Effector memory CD4-positive, alpha-beta T cell (primary cell): ENCODE measurements at regions not wholly inside any gene's neighbourhood (a gene's known extent, or its start where the extent isn't known, plus 50 kb on each side); places are given as distances from the start of the nearest gene placed in this dataset.

Experiments used
- DNase-seq, 3 donors: peaks; one replicate each; pipeline ENCODE4 v3.0.0-alpha.2; 2020
- H3K27ac ChIP-seq: 2 replicates; pipeline ENCODE4 v1.7.0; 2013; ENCODE audit warnings: mild to moderate bottlenecking, low read length, moderate library complexity; ENCODE audit not compliant: insufficient read depth, poor library complexity, severe bottlenecking
- H3K27me3 ChIP-seq: replicated peaks from 2 replicates; pipeline ENCODE4 v1.7.0; 2013; ENCODE audit warnings: mild to moderate bottlenecking, low read length; ENCODE audit not compliant: insufficient read depth, control insufficient read depth, poor library complexity, severe bottlenecking
- H3K36me3 ChIP-seq: 2 replicates; pipeline ENCODE4 v1.7.0; 2013; ENCODE audit warnings: mild to moderate bottlenecking, low read length, moderate library complexity; ENCODE audit not compliant: control insufficient read depth, insufficient read depth
- H3K4me1 ChIP-seq: 2 replicates; pipeline ENCODE4 v1.7.0; 2013; ENCODE audit warnings: low read length, mild to moderate bottlenecking; ENCODE audit not compliant: control insufficient read depth, insufficient read depth, poor library complexity, severe bottlenecking
- H3K4me3 ChIP-seq: 2 replicates; pipeline ENCODE4 v1.7.0; 2013; ENCODE audit warnings: low read length, low read depth, mild to moderate bottlenecking; ENCODE audit not compliant: insufficient read depth, poor library complexity, severe bottlenecking
- H3K9me3 ChIP-seq: 2 replicates; pipeline ENCODE4 v1.7.0; 2013; ENCODE audit warnings: mild to moderate bottlenecking, low read length, moderate library complexity; ENCODE audit not compliant: control insufficient read depth

- Histone ChIP-seq H3K9me3 (no peaks in the 10 kb centered on the region), H3K27ac (no peak overlapping the region), H3K27me3 (no peaks in the 10 kb centered on the region), H3K4me3 (no peak overlapping the region), H3K36me3 (no peaks in the 10 kb centered on the region), H3K4me1 (peaks cover 12% of the 10 kb centered on the region)
- DNase-seq, result no peak
These were observed 369.4 kb upstream of the SLCO3A1 start for GRCh38 chr15:91484141-91484540.

- no peaks in the 10 kb centered on the region for H3K36me3 ChIP-seq
- no peaks in the 10 kb centered on the region for H3K9me3 ChIP-seq
- H3K27me3 ChIP-seq, result no peaks in the 10 kb centered on the region
- no peak for DNase-seq
- H3K27ac ChIP-seq, result no peak overlapping the region
- H3K4me1 ChIP-seq, result peaks cover 6% of the 10 kb centered on the region
- H3K4me3 ChIP-seq, result no peak overlapping the region
These were observed 365.1 kb upstream of the SLCO3A1 start for GRCh38 chr15:91488452-91488851.

DNA sequence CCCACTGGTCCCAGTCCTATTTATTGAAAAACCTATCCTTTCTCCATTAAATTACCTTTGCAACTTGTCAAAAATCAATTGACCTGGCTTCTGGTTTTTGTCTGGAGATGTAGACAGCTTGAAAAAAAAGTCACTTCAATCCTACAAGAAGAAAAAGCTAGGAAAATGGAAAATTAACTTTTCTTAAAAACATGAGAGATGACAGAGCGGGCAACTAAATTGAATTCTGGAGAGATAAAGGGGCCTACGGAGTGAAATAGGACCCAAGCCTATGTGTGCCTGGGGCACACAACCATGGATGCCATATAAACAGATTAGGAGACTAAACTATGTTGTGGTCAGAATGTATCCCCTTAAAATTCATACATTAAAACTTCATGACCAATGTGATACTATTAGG, 363.3 kb upstream of the SLCO3A1 start:
- H3K27me3 ChIP-seq, result no peaks in the 10 kb centered on the region
- DNase-seq, result no peak
- H3K36me3 ChIP-seq, result no peaks in the 10 kb centered on the region
- H3K4me1 ChIP-seq, result no peaks in the 10 kb centered on the region
- no peak overlapping the region for H3K4me3 ChIP-seq
- H3K9me3 ChIP-seq, result no peaks in the 10 kb centered on the region
- H3K27ac ChIP-seq, result no peak overlapping the region

- no peak overlapping the region for H3K27ac ChIP-seq
- no peak for DNase-seq
- no peaks in the 10 kb centered on the region for H3K36me3 ChIP-seq
- no peaks in the 10 kb centered on the region for H3K27me3 ChIP-seq
- no peaks in the 10 kb centered on the region for H3K9me3 ChIP-seq
- H3K4me3 ChIP-seq, result no peak overlapping the region
- no peaks in the 10 kb centered on the region for H3K4me1 ChIP-seq
These were observed 362.2 kb upstream of the SLCO3A1 start for GRCh38 chr15:91491101-91491950.

DNA sequence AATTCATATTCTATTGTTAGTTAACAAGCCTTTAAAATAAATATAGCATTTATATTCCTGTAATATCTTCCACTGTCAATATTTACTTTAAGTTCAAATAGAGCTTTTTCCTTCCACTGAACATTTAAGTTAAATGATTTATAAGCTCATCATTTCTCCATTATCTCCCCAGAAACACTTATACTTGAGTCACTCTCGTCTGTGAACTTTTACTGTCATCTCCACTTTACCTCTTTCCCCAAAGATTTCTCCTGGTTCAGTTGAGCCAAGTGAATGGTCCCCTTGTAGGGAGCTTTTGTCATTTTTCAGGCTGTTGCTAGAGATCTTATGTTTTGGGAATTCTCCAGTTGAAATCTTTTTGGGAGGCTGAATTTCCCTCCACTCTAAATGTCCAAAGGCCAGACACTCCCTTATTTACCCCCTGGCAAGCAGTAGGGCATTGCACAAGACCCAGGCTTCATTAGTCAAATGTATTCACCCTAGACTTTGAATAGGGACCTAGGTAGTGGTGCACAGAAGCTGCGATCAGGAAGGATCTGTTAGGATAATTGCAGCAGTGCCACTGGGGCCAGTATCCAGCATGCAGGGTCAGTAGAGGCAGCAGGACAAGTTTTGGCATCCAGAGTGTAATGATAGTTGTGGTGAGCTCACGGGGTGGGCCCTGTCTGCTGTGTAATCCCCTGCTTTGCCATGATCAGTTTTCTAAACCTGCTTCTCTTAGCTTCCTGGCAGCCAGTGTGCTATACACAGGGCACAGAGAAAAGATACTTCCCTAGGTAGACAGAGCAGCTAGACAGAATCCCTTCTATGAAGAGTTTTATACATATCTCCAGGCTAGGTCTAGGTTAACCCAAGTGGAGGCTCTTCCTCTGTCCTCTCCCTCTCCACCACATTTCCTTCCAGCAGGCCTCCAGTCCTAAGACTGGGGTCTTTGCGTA, 356.5 kb upstream of the SLCO3A1 start:
- no peak overlapping the region for H3K4me3 ChIP-seq
- H3K9me3 ChIP-seq, result no peaks in the 10 kb centered on the region
- H3K27me3 ChIP-seq, result no peaks in the 10 kb centered on the region
- no peaks in the 10 kb centered on the region for H3K36me3 ChIP-seq
- H3K27ac ChIP-seq, result no peak overlapping the region
- H3K4me1 ChIP-seq, result no peaks in the 10 kb centered on the region
- DNase-seq, result no peak

DNA sequence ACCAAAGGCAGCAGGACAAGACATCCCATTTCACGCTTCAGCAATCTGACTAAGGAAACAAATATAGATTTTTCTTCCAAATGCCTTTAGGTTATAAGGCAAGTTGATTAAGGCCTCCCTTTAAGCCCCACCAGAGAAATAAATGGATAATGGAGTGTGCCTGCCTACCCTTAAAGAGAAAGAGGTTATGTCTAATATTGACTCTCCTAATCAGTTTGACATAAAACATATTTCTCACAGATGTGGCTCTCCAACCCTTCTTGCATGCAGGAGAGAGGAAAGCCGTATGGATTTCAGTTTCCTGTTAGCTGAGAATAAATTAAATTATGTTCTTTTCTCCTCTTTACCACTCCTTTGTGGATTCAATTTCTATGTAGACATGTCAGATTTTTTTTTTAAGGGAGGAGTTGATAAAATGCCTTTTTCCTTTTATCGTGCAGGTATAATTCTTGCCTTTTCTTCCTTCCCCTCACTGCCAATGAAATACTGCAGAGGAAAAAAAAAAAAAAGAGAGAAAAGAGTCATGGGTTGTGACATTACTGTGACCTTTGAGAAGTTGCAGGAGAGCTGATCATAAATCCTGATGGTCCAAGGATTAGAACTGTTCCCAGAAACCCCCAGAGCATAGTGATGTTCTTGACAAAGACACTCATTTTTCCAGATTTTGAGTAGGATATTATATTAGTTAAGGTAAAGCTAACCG, 355.3 kb upstream of the SLCO3A1 start:
- no peak for DNase-seq
- no peaks in the 10 kb centered on the region for H3K36me3 ChIP-seq

GRCh38 chr15:91498749-91499062, 354.8 kb upstream of the SLCO3A1 start:
- no peak for DNase-seq
- Histone ChIP-seq H3K36me3 (no peaks in the 10 kb centered on the region), H3K4me3 (no peak overlapping the region), H3K27ac (no peak overlapping the region), H3K9me3 (no peaks in the 10 kb centered on the region), H3K27me3 (no peaks in the 10 kb centered on the region), H3K4me1 (no peaks in the 10 kb centered on the region)

More for the DNA sequence above, 355.3 kb upstream of the SLCO3A1 start:
- H3K4me3 ChIP-seq, result no peak overlapping the region
- no peaks in the 10 kb centered on the region for H3K4me1 ChIP-seq
- no peaks in the 10 kb centered on the region for H3K27me3 ChIP-seq
- H3K27ac ChIP-seq, result no peak overlapping the region
- H3K9me3 ChIP-seq, result no peaks in the 10 kb centered on the region

GRCh38 chr15:91499774-91500383, 353.6 kb upstream of the SLCO3A1 start:
- Histone ChIP-seq H3K4me1 (no peaks in the 10 kb centered on the region), H3K27ac (no peak overlapping the region), H3K4me3 (no peak overlapping the region), H3K36me3 (no peaks in the 10 kb centered on the region), H3K27me3 (no peaks in the 10 kb centered on the region), H3K9me3 (no peaks in the 10 kb centered on the region)
- no peak for DNase-seq

DNA sequence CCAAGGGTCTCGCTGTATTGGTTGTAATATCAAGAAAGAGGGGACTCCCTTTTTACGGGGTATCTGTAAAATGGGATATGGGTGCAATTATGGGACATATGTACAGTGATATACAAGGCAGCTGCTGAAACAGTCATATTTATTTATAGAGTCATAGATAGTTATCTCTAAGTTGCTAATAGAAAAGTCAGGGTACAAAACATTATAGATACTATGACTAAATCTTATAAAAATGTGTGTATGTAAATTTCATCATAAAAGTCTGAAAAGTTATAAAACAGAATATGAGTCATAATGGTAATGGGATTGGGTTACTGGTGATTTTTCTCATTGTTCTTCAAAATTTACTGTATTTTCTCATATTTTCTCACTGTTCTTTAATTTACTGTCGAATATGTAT, 344.9 kb upstream of the SLCO3A1 start:
- H3K36me3 ChIP-seq, result no peaks in the 10 kb centered on the region
- no peak overlapping the region for H3K27ac ChIP-seq
- no peaks in the 10 kb centered on the region for H3K9me3 ChIP-seq
- no peaks in the 10 kb centered on the region for H3K4me1 ChIP-seq
- DNase-seq, result no peak
- no peaks in the 10 kb centered on the region for H3K27me3 ChIP-seq
- H3K4me3 ChIP-seq, result no peak overlapping the region
